OCI-LY3 (cell line): ENCODE measurements at regions not wholly inside any gene's neighbourhood (a gene's known extent, or its start where the extent isn't known, plus 50 kb on each side); places are given as distances from the start of the nearest gene placed in this dataset.
"Not testable (repeated sequence)": the region's sequence is repeated elsewhere in the genome, so short reads cannot be mapped to it uniquely, and the experiment has no call there.

Experiments
- H2AFZ ChIP-seq: fragments of 200-600, 300-600 bp; shearing (Covaris generic); 2 replicates; pipeline ENCODE4 v1.6.0; 2014; ENCODE audit warnings: antibody characterized with exemption, low read depth, low read length
- H3K27ac ChIP-seq: fragments of 200-600, 300-600 bp; sonication (generic); 2 replicates; pipeline ENCODE4 v1.5.1; 2014; ENCODE audit warnings: mild to moderate bottlenecking, low read length, moderate library complexity, mixed read lengths
- H3K27me3 ChIP-seq: fragments of 200-600, 300-600 bp; sonication (generic); 2 replicates; pipeline ENCODE4 v1.6.1; 2014; ENCODE audit warnings: low read depth, low read length, mixed read lengths
- H3K36me3 ChIP-seq: fragments of 200-600, 300-600 bp; sonication (generic); replicated peaks from 2 replicates; pipeline ENCODE3; 2014; ENCODE audit warnings: low read depth, low read length, mixed read lengths
- H3K4me1 ChIP-seq: fragments of 300-600, 200-600 bp; sonication (generic); 2 replicates; pipeline ENCODE4 v1.6.1; 2014; ENCODE audit warnings: low read length, mixed read lengths
- H3K4me2 ChIP-seq: fragments of 200-600, 300-600 bp; sonication (generic); 2 replicates; pipeline ENCODE4 v1.6.1; 2014; ENCODE audit warnings: low read length, mixed read lengths
- H3K4me3 ChIP-seq: fragments of 300-600, 200-600 bp; sonication (generic); 2 replicates; pipeline ENCODE4 v1.5.1; 2014; ENCODE audit warnings: antibody characterized with exemption, mild to moderate bottlenecking, low read length, moderate library complexity
- H3K79me2 ChIP-seq: fragments of 300-600, 200-600 bp; shearing (Covaris generic); 2 replicates; pipeline ENCODE4 v1.6.1; 2014; ENCODE audit warnings: mild to moderate bottlenecking, low read length, mixed read lengths
- H3K9ac ChIP-seq: fragments of 300-600, 200-600 bp; shearing (Covaris generic); 2 replicates; pipeline ENCODE4 v1.6.0; 2014; ENCODE audit warnings: mild to moderate bottlenecking, low read length, moderate library complexity
- H3K9me3 ChIP-seq: fragments of 200-600, 300-600 bp; shearing (Covaris generic); 2 replicates; pipeline ENCODE4 v1.6.1; 2014; ENCODE audit warnings: low read length, mixed read lengths; ENCODE audit not compliant: insufficient read depth
- H4K20me1 ChIP-seq: fragments of 200-600, 300-600 bp; sonication (generic); 2 replicates; pipeline ENCODE4 v1.6.1; 2016; ENCODE audit warnings: low read length, mixed read lengths; ENCODE audit not compliant: insufficient read depth

DNA sequence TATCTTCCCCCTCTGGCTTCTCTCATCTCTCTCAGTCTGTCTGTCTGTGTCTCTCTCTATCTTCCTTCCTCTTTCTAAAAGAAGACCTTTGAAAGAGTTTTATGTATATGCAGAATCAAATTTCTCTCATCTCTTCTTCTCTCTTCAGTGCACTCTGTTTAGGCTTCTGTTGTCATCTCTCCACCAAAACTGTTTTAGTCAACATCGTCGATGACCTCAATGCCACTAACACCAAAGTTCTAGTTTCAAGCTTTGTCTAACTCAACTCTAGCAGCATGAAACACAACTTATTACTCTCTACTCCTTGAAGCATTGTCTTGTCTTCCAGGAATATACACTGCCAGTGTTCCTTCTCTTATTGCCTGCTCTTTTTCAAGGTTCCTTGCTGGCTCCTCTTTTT is 163.9 kb downstream of the POTEC start:
- H3K4me2 ChIP-seq, H3K27ac ChIP-seq, H4K20me1 ChIP-seq, H3K36me3 ChIP-seq, H3K9me3 ChIP-seq, H3K27me3 ChIP-seq, H3K9ac ChIP-seq, H3K4me3 ChIP-seq, H3K4me1 ChIP-seq, H3K79me2 ChIP-seq, H2AFZ ChIP-seq: not testable (repeated sequence)

DNA sequence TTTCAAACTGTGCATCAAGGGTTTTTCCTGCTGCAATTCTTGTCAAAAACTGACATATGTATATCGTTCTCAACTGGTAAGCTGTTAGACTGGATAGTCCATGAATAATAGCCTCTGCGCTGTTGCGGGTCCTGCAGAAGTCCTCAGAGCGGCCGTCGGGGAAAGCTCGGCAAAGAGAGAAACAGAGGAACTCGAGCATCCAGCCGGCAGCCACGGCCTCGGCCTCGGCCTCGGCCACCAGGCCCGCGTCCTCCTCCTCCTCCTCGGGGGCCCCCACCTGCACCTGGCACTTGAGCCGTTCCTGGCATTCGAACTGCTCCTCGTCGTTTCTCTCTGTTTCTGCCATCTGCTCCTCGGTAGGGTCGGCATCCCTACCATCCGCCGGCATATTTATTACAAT is 165.0 kb downstream of the POTEC start:
- H3K36me3 ChIP-seq, H3K4me1 ChIP-seq, H3K9ac ChIP-seq, H2AFZ ChIP-seq, H3K4me3 ChIP-seq, H3K27ac ChIP-seq, H3K79me2 ChIP-seq, H3K9me3 ChIP-seq, H4K20me1 ChIP-seq, H3K4me2 ChIP-seq, H3K27me3 ChIP-seq: not testable (repeated sequence)

DNA sequence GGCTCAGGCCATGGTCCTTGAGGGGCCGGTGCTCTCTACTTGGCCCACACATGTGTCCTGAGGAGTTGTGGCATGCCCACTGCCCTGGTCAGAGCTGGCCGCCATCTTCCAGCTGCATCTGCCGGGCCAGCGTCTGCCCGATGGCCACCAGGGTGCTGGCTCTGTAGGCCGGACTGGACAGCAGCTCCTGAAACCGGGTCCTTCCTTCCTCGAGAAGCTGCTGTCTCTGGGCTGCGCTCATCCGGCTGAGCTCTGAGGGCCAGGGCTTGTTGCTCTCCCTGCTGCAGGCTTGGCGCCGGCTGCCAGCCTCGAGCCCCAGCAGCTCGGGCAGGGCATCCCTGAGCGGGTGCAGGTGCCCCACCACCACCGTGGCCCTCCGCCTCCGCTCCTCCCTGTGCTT is 182.1 kb downstream of the POTEC start:
- not testable (repeated sequence) for H3K79me2 ChIP-seq, H3K27ac ChIP-seq, H3K9me3 ChIP-seq, H3K27me3 ChIP-seq, H3K9ac ChIP-seq, H3K4me1 ChIP-seq, H3K4me2 ChIP-seq, H3K36me3 ChIP-seq, H3K4me3 ChIP-seq, H4K20me1 ChIP-seq, H2AFZ ChIP-seq

DNA sequence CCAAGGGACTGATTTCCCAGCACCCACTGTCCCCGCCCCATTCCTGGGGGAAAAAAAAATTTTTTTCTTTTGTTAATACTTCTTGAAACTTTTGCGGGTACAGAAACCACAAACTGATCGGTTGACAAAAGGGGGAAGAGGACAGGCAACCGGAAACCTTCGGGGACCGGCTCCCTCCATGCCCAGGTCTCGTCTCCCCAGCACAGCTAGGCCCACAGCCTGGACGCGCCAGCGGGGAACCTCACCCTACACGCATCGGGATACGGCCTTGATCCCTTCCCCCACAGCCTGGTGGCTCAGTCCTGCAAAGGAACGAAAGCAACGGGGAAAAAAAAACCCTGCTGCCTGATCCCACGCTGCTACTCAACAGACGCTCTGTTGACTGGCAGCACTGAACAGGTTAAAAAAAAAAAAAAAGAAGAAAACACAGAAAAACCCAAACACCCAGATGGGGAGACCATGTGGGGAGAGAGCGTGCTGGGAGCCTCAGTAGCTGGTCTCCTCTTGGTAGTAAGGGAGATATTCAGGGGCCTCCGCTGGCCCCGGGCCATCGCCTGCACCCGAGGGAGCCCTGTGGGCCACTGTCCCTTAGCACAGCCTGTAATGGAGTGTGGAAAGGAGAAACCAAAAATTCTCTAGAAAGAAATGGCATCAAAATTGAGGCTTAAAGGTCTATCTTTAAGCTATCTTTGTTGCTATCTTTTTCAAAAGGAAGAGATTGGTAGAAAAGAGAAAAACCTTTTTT is 185.7 kb downstream of the POTEC start:
- H4K20me1 ChIP-seq, H3K27me3 ChIP-seq, H3K4me2 ChIP-seq, H3K79me2 ChIP-seq, H3K27ac ChIP-seq, H3K9me3 ChIP-seq, H3K36me3 ChIP-seq, H3K9ac ChIP-seq, H3K4me1 ChIP-seq, H3K4me3 ChIP-seq, H2AFZ ChIP-seq: not testable (repeated sequence)

DNA sequence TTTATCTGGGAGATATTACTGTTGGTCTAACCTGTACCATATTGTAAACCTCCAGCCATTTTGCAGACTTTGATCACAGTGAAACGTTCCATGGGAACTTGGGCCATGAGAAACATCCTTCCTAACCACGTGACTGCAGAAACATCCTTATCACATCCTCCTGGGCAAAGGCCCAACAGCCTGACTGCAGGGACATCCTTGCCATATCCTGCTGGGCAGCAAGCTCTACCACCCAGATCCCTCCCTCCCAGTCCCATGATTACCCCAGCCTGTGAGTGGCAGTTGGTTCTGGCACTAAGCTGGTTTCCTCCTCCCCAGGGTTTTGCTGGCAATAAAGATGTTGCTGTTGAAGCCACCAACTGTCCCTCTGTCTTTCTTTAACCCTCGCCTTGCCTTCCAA is 201.2 kb downstream of the POTEC start:
- H3K4me1 ChIP-seq, H3K27ac ChIP-seq, H3K9me3 ChIP-seq, H3K4me3 ChIP-seq, H3K27me3 ChIP-seq, H3K9ac ChIP-seq, H2AFZ ChIP-seq, H3K36me3 ChIP-seq, H3K79me2 ChIP-seq, H4K20me1 ChIP-seq, H3K4me2 ChIP-seq: not testable (repeated sequence)

DNA sequence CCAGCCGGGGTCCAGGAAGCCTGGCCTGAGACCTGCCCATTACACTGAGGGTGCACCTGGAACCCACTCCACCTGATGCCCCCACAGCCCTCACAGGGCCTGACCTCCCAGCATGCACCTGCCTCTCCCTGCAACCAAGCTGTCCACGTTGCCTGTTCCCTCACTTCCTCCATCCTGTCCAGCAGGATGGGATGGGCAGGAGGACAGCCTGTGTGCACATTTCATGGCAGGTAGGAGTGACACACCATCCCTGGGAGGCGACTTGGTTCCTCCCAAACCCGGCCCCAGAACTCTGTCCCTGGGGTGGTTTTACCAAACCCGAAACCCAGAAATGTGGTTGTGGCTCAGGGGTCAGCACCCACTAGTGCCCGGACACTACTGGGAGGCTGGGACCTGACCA is 203.8 kb upstream of the ZNF519 start:
- not testable (repeated sequence) for H3K9ac ChIP-seq, H3K9me3 ChIP-seq, H3K4me3 ChIP-seq, H3K27ac ChIP-seq, H3K27me3 ChIP-seq, H2AFZ ChIP-seq, H3K79me2 ChIP-seq, H4K20me1 ChIP-seq, H3K36me3 ChIP-seq, H3K4me2 ChIP-seq, H3K4me1 ChIP-seq

DNA sequence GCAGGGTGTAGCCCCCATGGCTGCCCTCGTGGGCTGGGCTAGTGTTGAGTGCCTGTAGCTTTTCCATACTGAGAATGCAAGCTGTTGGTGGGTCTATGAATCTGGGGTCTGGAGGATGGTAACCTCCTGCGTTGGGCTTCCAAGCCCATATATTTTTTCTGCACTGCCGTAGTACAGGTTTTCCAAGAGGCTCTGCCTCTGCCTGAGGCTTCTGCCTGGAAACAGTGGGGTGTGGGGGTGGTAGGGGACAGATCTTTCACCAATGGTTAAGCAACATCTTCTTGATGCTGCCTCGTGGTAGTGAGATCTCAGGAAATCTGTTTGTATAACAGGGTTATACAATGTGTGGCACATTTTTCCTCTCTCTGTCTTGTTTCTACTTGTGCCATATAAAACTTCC is 189.0 kb upstream of the ZNF519 start:
- not testable (repeated sequence) for H2AFZ ChIP-seq, H3K9me3 ChIP-seq, H3K36me3 ChIP-seq, H3K79me2 ChIP-seq, H3K4me2 ChIP-seq, H3K27me3 ChIP-seq, H3K27ac ChIP-seq, H3K4me1 ChIP-seq, H4K20me1 ChIP-seq, H3K9ac ChIP-seq, H3K4me3 ChIP-seq

DNA sequence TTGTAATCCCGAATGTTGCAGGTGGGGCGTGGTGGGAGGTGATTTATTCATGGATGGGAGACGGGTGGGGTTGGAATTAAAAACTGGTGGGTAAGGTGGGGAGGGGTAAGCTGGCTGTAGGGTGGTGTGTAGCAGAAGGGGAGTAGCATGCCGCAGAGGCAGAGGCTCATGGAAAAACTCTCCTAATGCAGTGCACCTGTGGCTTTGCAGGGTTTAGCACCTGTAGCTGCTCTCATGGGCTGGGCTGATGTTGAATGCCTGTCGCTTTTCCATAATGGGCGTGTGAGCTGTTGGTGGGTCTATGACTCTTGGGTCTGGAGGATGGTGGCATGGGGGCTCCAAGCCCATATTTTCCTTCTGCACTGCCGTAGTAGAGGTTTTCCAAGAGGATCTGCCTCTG is 169.0 kb upstream of the ZNF519 start:
- H3K79me2 ChIP-seq, H3K9ac ChIP-seq, H3K27ac ChIP-seq, H3K4me1 ChIP-seq, H3K9me3 ChIP-seq, H3K4me2 ChIP-seq, H4K20me1 ChIP-seq, H3K27me3 ChIP-seq, H2AFZ ChIP-seq, H3K36me3 ChIP-seq, H3K4me3 ChIP-seq: not testable (repeated sequence)

DNA sequence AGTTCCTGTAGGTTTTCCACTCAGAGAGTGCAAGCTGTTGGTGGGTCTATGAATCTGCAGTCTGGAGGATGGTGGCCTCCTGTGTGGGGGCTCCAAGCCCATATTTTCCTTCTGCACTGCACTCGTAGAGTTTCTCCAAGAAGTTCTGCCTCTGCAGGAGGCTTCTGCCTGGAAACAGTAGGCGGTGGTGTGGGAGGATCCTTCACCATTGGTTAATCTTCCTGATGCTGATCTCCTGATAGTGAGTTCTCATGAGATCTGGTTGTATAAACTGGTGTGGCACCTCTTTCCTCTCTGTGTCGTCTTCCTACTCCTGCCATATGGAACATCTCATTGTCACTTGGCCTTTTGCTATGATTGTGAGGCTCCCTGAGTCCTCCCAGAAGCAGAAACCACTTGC is 162.8 kb upstream of the ZNF519 start:
- H3K9ac ChIP-seq, H3K4me3 ChIP-seq, H3K36me3 ChIP-seq, H2AFZ ChIP-seq, H3K27ac ChIP-seq, H3K79me2 ChIP-seq, H3K9me3 ChIP-seq, H4K20me1 ChIP-seq, H3K4me2 ChIP-seq, H3K4me1 ChIP-seq, H3K27me3 ChIP-seq: not testable (repeated sequence)
